CD4-positive, alpha-beta T cell (primary cell): ENCODE measurements at regions not wholly inside any gene's neighbourhood (a gene's known extent, or its start where the extent isn't known, plus 50 kb on each side); places are given as distances from the start of the nearest gene placed in this dataset.

Source experiments
- ATAC-seq: fragments of 200-7000 bp; cut with Tn5 transposase; one replicate; pipeline ENCODE4 v1.10.0; 2022; ENCODE audit warnings: mild to moderate bottlenecking; ENCODE audit not compliant: poor library complexity
- CTCF ChIA-PET: fragments of 350-600 bp; sonication (Branson Sonifier 250); formaldehyde crosslinking; loops from one replicate; lab custom pipeline; 2021; ENCODE audit warnings: antibody characterized with exemption, inconsistent platforms; lab: Charles Lee
- POLR2A ChIA-PET: fragments of 350-600 bp; sonication (Branson Sonifier 250); formaldehyde crosslinking; loops from one replicate; lab custom pipeline; 2021; ENCODE audit warnings: antibody characterized with exemption, inconsistent platforms; lab: Charles Lee
- DNase-seq, 14 experiments: peaks; one replicate each; pipeline ENCODE4 v3.0.0-alpha.2; 2013 to 2020; ENCODE audit warnings: mixed read lengths in 2 of 14
- H3K27ac ChIP-seq, 2 donors: one replicate each; pipeline versions ENCODE4 v1.5.1 to v1.7.0; 2013; ENCODE audit warnings: low read length in 2 of 2, low read depth in 1 of 2, mild to moderate bottlenecking in 1 of 2
- H3K27me3 ChIP-seq, 2 experiments: 1 replicate in 1 of 2; 2 replicates in 1 of 2; pipeline versions ENCODE4 v1.6.1 to v1.7.0; 2013; ENCODE audit warnings: low read length in 2 of 2, control low read depth in 1 of 2, mild to moderate bottlenecking in 1 of 2, moderate library complexity in 1 of 2; ENCODE audit not compliant: insufficient read depth in 2 of 2, control insufficient read depth in 1 of 2
- H3K36me3 ChIP-seq: one replicate; pipeline ENCODE4 v1.6.1; 2013; ENCODE audit warnings: low read length, control low read depth; ENCODE audit not compliant: insufficient read depth
- H3K4me1 ChIP-seq: one replicate; pipeline ENCODE4 v1.6.1; 2013; ENCODE audit warnings: low read length, control low read depth; ENCODE audit not compliant: insufficient read depth
- H3K4me3 ChIP-seq: one replicate; pipeline ENCODE4 v1.5.1; 2013; ENCODE audit warnings: mild to moderate bottlenecking, low read length, moderate library complexity
- H3K9me3 ChIP-seq, 2 experiments: 1 replicate in 1 of 2; 2 replicates in 1 of 2; pipeline versions ENCODE4 v1.6.1 to v1.7.0; 2013; ENCODE audit warnings: low read length in 2 of 2, mild to moderate bottlenecking in 2 of 2, control low read depth in 1 of 2, moderate library complexity in 1 of 2; ENCODE audit not compliant: control insufficient read depth in 1 of 2, insufficient read depth in 1 of 2
- H3K27ac Mint-ChIP-seq: one replicate; pipeline ENCODE4 v1.8.0; 2020; ENCODE audit warnings: mixed read lengths
- H3K27me3 Mint-ChIP-seq: one replicate; pipeline ENCODE4 v1.8.0; 2021; ENCODE audit warnings: mixed read lengths
- H3K36me3 Mint-ChIP-seq: one replicate; pipeline ENCODE4 v1.8.0; 2021; ENCODE audit warnings: low read depth, mixed read lengths
- H3K4me1 Mint-ChIP-seq: one replicate; pipeline ENCODE4 v1.8.0; 2021; ENCODE audit warnings: low read depth, mixed read lengths
- H3K4me3 Mint-ChIP-seq: one replicate; pipeline ENCODE4 v1.8.0; 2020; ENCODE audit warnings: mild to moderate bottlenecking, mixed read lengths
- H3K9me3 Mint-ChIP-seq: one replicate; pipeline ENCODE4 v1.8.0; 2020; ENCODE audit warnings: mixed read lengths
- CTCF ChIP-seq: fragments of 200-600 bp; IDR thresholded peaks from one replicate; pipeline ENCODE4 v1.8.0; 2022; ENCODE audit warnings: antibody characterized with exemption, mild to moderate bottlenecking
- intact Hi-C, 2 experiments: fragments of 100-400 bp; cut with DNase I in 1 of 2; cut with micrococcal nuclease in 1 of 2; formaldehyde crosslinking; loops; one replicate each; pipeline versions ENCODE4 v1.15.1 to v1.9.0; 2023 to 2025; cut with DNase I, micrococcal nuclease

GRCh38 chr6:14885498-14885897 lies 360.4 kb upstream of the JARID2 start:
- Mint-ChIP-seq H3K4me3 (no peak overlapping the region), H3K27ac (no peak overlapping the region), H3K36me3 (no peaks in the 10 kb centered on the region), H3K9me3 (no peaks in the 10 kb centered on the region), H3K27me3 (no peaks in the 10 kb centered on the region), H3K4me1 (no peaks in the 10 kb centered on the region)
- H3K27ac ChIP-seq = no peak overlapping the region
- CTCF ChIA-PET = interaction anchor here (1.0 kb wide), 1 partner anchor 9 kb away, joined by 3 read pairs; no protein-coding TSS in a partner anchor
- H3K27me3 ChIP-seq = no peaks in the 10 kb centered on the region
- H3K36me3 ChIP-seq = no peaks in the 10 kb centered on the region
- no peaks in the 10 kb centered on the region for H3K4me1 ChIP-seq
- no peaks in the 10 kb centered on the region for H3K9me3 ChIP-seq
- ATAC-seq (no peak), DNase-seq (no peak)
- POLR2A ChIA-PET = no interaction called here
- intact Hi-C loops = no loop called here
- no peak overlapping the region for H3K4me3 ChIP-seq
- TF ChIP-seq CTCF = no peak

- no peak overlapping the region for H3K27ac Mint-ChIP-seq
- H3K27ac ChIP-seq = no peak overlapping the region
- no peaks in the 10 kb centered on the region for H3K9me3 ChIP-seq
- no peak for TF ChIP-seq CTCF
- no peaks in the 10 kb centered on the region for H3K4me1 Mint-ChIP-seq
- no peak overlapping the region for H3K4me3 Mint-ChIP-seq
- no peak for DNase-seq
- H3K27me3 ChIP-seq = no peaks in the 10 kb centered on the region
- H3K36me3 ChIP-seq = no peaks in the 10 kb centered on the region
- ATAC-seq = no peak
- ChIA-PET CTCF (no interaction called here), POLR2A (no interaction called here)
- H3K9me3 Mint-ChIP-seq = no peaks in the 10 kb centered on the region
- H3K4me3 ChIP-seq = no peak overlapping the region
- no peaks in the 10 kb centered on the region for H3K27me3 Mint-ChIP-seq
- intact Hi-C loops = no loop called here
- no peaks in the 10 kb centered on the region for H3K36me3 Mint-ChIP-seq
- H3K4me1 ChIP-seq = no peaks in the 10 kb centered on the region
Observed at GRCh38 chr6:14887181-14887580, 358.7 kb upstream of the JARID2 start.

GRCh38 chr6:14887986-14888574 lies 357.8 kb upstream of the JARID2 start:
- H3K4me1 ChIP-seq = no peaks in the 10 kb centered on the region
- no peak overlapping the region for H3K27ac ChIP-seq
- DNase-seq (no peak), ATAC-seq (no peak)
- no peak overlapping the region for H3K4me3 ChIP-seq
- intact Hi-C loops = no loop called here
- Mint-ChIP-seq H3K27me3 (no peaks in the 10 kb centered on the region), H3K27ac (no peak overlapping the region), H3K9me3 (no peaks in the 10 kb centered on the region), H3K4me1 (no peaks in the 10 kb centered on the region), H3K4me3 (no peak overlapping the region), H3K36me3 (no peaks in the 10 kb centered on the region)
- H3K9me3 ChIP-seq = no peaks in the 10 kb centered on the region
- H3K36me3 ChIP-seq = no peaks in the 10 kb centered on the region
- no peak for TF ChIP-seq CTCF
- H3K27me3 ChIP-seq = no peaks in the 10 kb centered on the region
- ChIA-PET POLR2A (no interaction called here), CTCF (no interaction called here)
